HEK293 (cell line): ENCODE measurements at regions not wholly inside any gene's neighbourhood (a gene's known extent, or its start where the extent isn't known, plus 50 kb on each side); places are given as distances from the start of the nearest gene placed in this dataset.
"Not testable (repeated sequence)": the region's sequence is repeated elsewhere in the genome, so short reads cannot be mapped to it uniquely, and the experiment has no call there.

Experiments
- CTCF ChIA-PET: fragments of 350-600 bp; formaldehyde crosslinking; extraction: SDS; loops from one replicate; lab custom pipeline; 2021; ENCODE audit warnings: antibody characterized with exemption; lab: Yijun Ruan, JAX
- POLR2A ChIA-PET: fragments of 300-600 bp; formaldehyde crosslinking; extraction: SDS; loops from one replicate; lab custom pipeline; 2020; ENCODE audit warnings: antibody characterized with exemption, inconsistent platforms; lab: Yijun Ruan, JAX
- H3K27ac ChIP-seq: fragments of 200-500 bp; sonication (Bioruptor generic); 2 replicates; pipeline ENCODE4 v1.5.1; 2014; ENCODE audit warnings: low read depth, low read length, control low read depth, inconsistent platforms; ENCODE audit errors: extremely low read depth
- H3K36me3 ChIP-seq, 2 experiments: fragments of 200-500 bp in 1 of 2; sonication (Bioruptor generic) in 1 of 2; 1 replicate in 1 of 2; 2 replicates in 1 of 2; pipeline ENCODE4 v1.5.1; 2014 to 2017; ENCODE audit warnings: inconsistent platforms in 2 of 2, low read length in 2 of 2; ENCODE audit not compliant: control insufficient read depth in 2 of 2, insufficient read depth in 1 of 2
- H3K4me1 ChIP-seq: fragments of 200-500 bp; sonication (Bioruptor generic); 2 replicates; pipeline ENCODE4 v1.5.1; 2014; ENCODE audit warnings: mild to moderate bottlenecking, low read length, inconsistent platforms; ENCODE audit not compliant: control insufficient read depth, insufficient read depth
- H3K4me3 ChIP-seq: 2 replicates; pipeline ENCODE4 v1.5.1; 2011; ENCODE audit warnings: low read depth, mild to moderate bottlenecking, control low read depth, low read length, moderate library complexity
- H3K9me3 ChIP-seq: fragments of 200-500 bp; sonication (Bioruptor generic); 2 replicates; pipeline ENCODE4 v1.5.1; 2014; ENCODE audit warnings: low read depth, low read length, inconsistent platforms; ENCODE audit not compliant: control insufficient read depth, insufficient read depth
- KLF17 ChIP-seq: fragments of 450-650 bp; formaldehyde crosslinking; IDR thresholded peaks from 2 replicates; pipeline ENCODE4 v1.5.1; 2016; ENCODE audit warnings: missing biosample characterization, missing genetic modification characterization
- KLF8 ChIP-seq: fragments of 450-650 bp; formaldehyde crosslinking; IDR thresholded peaks from 2 replicates; pipeline ENCODE4 v1.5.1; 2016; ENCODE audit warnings: missing biosample characterization, missing genetic modification characterization
- RBAK ChIP-seq: fragments of 450-650 bp; formaldehyde crosslinking; IDR thresholded peaks from 2 replicates; pipeline ENCODE4 v1.5.1; 2016; ENCODE audit warnings: missing biosample characterization, missing genetic modification characterization
- YY2 ChIP-seq: fragments of 450-650 bp; formaldehyde crosslinking; IDR thresholded peaks from 2 replicates; pipeline ENCODE4 v1.5.1; 2016; ENCODE audit warnings: missing biosample characterization, missing genetic modification characterization
- ZBTB11 ChIP-seq: fragments of 450-650 bp; formaldehyde crosslinking; conservative IDR thresholded peaks from 2 replicates; pipeline ENCODE4 v1.5.1; 2016; ENCODE audit warnings: low read depth, missing biosample characterization, missing genetic modification characterization
- ZBTB17 ChIP-seq: fragments of 450-650 bp; formaldehyde crosslinking; IDR thresholded peaks from 2 replicates; pipeline ENCODE4 v1.5.1; 2016; ENCODE audit warnings: missing biosample characterization, missing genetic modification characterization
- ZBTB21 ChIP-seq: fragments of 450-650 bp; formaldehyde crosslinking; IDR thresholded peaks from 2 replicates; pipeline ENCODE4 v1.5.1; 2017; ENCODE audit warnings: missing biosample characterization, missing genetic modification characterization
- ZNF16 ChIP-seq: fragments of 450-650 bp; formaldehyde crosslinking; IDR thresholded peaks from 2 replicates; pipeline ENCODE4 v1.5.1; 2016; ENCODE audit warnings: low read depth, missing biosample characterization, missing genetic modification characterization
- ZNF280C ChIP-seq: fragments of 450-650 bp; formaldehyde crosslinking; IDR thresholded peaks from 2 replicates; pipeline ENCODE4 v1.5.1; 2016; ENCODE audit warnings: missing biosample characterization, missing genetic modification characterization
- ZNF311 ChIP-seq: fragments of 450-650 bp; formaldehyde crosslinking; IDR thresholded peaks from 2 replicates; pipeline ENCODE4 v1.5.1; 2017; ENCODE audit warnings: missing biosample characterization, missing genetic modification characterization, borderline replicate concordance
- ZNF48 ChIP-seq: fragments of 450-650 bp; formaldehyde crosslinking; IDR thresholded peaks from 2 replicates; pipeline ENCODE4 v1.5.1; 2016; ENCODE audit warnings: missing biosample characterization, missing genetic modification characterization
- ZNF544 ChIP-seq: fragments of 450-650 bp; formaldehyde crosslinking; IDR thresholded peaks from 2 replicates; pipeline ENCODE4 v1.5.0; 2017; ENCODE audit warnings: missing biosample characterization, missing genetic modification characterization
- ZNF560 ChIP-seq: fragments of 450-650 bp; formaldehyde crosslinking; IDR thresholded peaks from 2 replicates; pipeline ENCODE4 v1.5.1; 2017; ENCODE audit warnings: missing biosample characterization, missing genetic modification characterization, borderline replicate concordance
- ZNF561 ChIP-seq: fragments of 450-650 bp; IDR thresholded peaks from 2 replicates; pipeline ENCODE4 v1.5.1; 2018; ENCODE audit warnings: missing biosample characterization, missing genetic modification characterization, borderline replicate concordance
- ZNF610 ChIP-seq: fragments of 450-650 bp; formaldehyde crosslinking; IDR thresholded peaks from 2 replicates; pipeline ENCODE4 v1.5.1; 2016; ENCODE audit warnings: missing biosample characterization, missing genetic modification characterization, borderline replicate concordance
- ZNF623 ChIP-seq: fragments of 450-650 bp; formaldehyde crosslinking; IDR thresholded peaks from 2 replicates; pipeline ENCODE4 v1.5.1; 2016; ENCODE audit warnings: missing biosample characterization, missing genetic modification characterization
- ZNF658 ChIP-seq: fragments of 450-650 bp; formaldehyde crosslinking; IDR thresholded peaks from 2 replicates; pipeline ENCODE4; 2016; ENCODE audit warnings: missing biosample characterization, missing genetic modification characterization
- ZNF76 ChIP-seq: fragments of 450-650 bp; formaldehyde crosslinking; IDR thresholded peaks from 2 replicates; pipeline ENCODE4; 2016; ENCODE audit warnings: low read depth, missing biosample characterization, missing genetic modification characterization, borderline replicate concordance
- ZNF830 ChIP-seq: fragments of 450-650 bp; IDR thresholded peaks from 2 replicates; pipeline ENCODE4 v1.5.0; 2018; ENCODE audit warnings: missing biosample characterization, missing genetic modification characterization, low read depth, mild to moderate bottlenecking, moderate library complexity
- ZNF837 ChIP-seq: fragments of 450-650 bp; formaldehyde crosslinking; IDR thresholded peaks from 2 replicates; pipeline ENCODE4 v1.5.1; 2016; ENCODE audit warnings: missing biosample characterization, missing genetic modification characterization
- ZSCAN16 ChIP-seq: fragments of 450-650 bp; formaldehyde crosslinking; IDR thresholded peaks from 2 replicates; pipeline ENCODE4 v1.5.1; 2016; ENCODE audit warnings: missing biosample characterization, missing genetic modification characterization
- TF ChIP-seq, protein P1 (sequence below): fragments of 450-650 bp; formaldehyde crosslinking; conservative IDR thresholded peaks from 2 replicates; pipeline ENCODE4 v1.5.1; 2016; ENCODE audit warnings: low read depth, missing biosample characterization, missing genetic modification characterization

GRCh38 chr3:166510382-166510781, 673.2 kb upstream of the BCHE start:
- CTCF ChIA-PET = no interaction called here
- H3K27ac ChIP-seq = no peak overlapping the region
- TF ChIP-seq ZNF280C (tag by site-specific recombination) (no peak), RBAK (tag by site-specific recombination) (no peak), ZNF560 (tag by site-specific recombination) (no peak), ZNF658 (tag by site-specific recombination) (no peak), ZNF48 (tag by site-specific recombination) (no peak), ZBTB17 (tag by site-specific recombination) (no peak), KLF17 (tag by site-specific recombination) (no peak), ZBTB21 (tag by site-specific recombination) (no peak), KLF8 (tag by site-specific recombination) (no peak)
- TF ChIP-seq, protein P1, sequence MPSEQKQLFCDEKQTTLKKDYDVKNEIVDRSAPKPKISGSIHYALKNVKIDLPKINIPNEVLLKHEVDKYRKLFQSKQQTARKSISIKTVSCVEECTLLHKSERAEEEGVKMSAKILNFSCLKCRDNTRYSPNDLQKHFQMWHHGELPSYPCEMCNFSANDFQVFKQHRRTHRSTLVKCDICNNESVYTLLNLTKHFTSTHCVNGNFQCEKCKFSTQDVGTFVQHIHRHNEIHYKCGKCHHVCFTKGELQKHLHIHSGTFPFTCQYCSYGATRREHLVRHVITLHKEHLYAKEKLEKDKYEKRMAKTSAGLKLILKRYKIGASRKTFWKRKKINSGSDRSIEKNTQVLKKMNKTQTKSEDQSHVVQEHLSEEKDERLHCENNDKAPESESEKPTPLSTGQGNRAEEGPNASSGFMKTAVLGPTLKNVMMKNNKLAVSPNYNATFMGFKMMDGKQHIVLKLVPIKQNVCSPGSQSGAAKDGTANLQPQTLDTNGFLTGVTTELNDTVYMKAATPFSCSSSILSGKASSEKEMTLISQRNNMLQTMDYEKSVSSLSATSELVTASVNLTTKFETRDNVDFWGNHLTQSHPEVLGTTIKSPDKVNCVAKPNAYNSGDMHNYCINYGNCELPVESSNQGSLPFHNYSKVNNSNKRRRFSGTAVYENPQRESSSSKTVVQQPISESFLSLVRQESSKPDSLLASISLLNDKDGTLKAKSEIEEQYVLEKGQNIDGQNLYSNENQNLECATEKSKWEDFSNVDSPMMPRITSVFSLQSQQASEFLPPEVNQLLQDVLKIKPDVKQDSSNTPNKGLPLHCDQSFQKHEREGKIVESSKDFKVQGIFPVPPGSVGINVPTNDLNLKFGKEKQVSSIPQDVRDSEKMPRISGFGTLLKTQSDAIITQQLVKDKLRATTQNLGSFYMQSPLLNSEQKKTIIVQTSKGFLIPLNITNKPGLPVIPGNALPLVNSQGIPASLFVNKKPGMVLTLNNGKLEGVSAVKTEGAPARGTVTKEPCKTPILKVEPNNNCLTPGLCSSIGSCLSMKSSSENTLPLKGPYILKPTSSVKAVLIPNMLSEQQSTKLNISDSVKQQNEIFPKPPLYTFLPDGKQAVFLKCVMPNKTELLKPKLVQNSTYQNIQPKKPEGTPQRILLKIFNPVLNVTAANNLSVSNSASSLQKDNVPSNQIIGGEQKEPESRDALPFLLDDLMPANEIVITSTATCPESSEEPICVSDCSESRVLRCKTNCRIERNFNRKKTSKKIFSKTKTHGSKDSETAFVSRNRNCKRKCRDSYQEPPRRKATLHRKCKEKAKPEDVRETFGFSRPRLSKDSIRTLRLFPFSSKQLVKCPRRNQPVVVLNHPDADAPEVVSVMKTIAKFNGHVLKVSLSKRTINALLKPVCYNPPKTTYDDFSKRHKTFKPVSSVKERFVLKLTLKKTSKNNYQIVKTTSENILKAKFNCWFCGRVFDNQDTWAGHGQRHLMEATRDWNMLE (tag by site-specific recombination) = no peak
- TF ChIP-seq, all 188 proteins: peak for 0
- no peak overlapping the region for H3K4me3 ChIP-seq
- H3K9me3 ChIP-seq = no peaks in the 10 kb centered on the region
- no peaks in the 10 kb centered on the region for H3K36me3 ChIP-seq
- H3K4me1 ChIP-seq = no peaks in the 10 kb centered on the region
- POLR2A ChIA-PET = no interaction called here

DNA sequence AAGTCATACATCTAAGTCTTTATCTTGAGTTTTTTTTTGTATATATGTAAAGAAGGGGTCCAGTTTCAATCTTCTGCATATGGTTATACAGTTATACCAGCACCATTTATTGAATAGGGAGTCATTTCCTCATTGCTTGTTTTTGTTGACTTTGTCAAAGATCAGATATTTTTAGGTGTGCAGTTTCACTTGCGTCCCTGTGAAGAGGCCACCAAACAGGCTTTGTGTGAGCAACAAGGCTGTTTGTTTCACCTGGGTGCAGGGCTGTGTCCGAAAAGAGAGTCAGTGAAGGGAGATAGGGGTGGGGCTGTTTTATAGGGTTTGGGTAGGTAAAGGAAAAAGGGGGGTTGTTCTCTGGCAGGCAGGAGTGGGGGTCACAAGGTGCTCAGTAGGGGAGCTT, 663.2 kb upstream of the BCHE start:
- POLR2A ChIA-PET, H3K27ac ChIP-seq, H3K36me3 ChIP-seq, H3K4me3 ChIP-seq, CTCF ChIA-PET, H3K9me3 ChIP-seq, H3K4me1 ChIP-seq: not testable (repeated sequence)

- no peak overlapping the region for H3K27ac ChIP-seq
- no peak for TF ChIP-seq ZNF623 (tag by site-specific recombination)
- TF ChIP-seq ZBTB11 (tag by site-specific recombination) = no peak
- TF ChIP-seq YY2 (tag by site-specific recombination) = no peak
- no peak for TF ChIP-seq ZNF837 (tag by site-specific recombination)
- TF ChIP-seq ZNF610 = no peak
- TF ChIP-seq ZNF16 = no peak
- no peak for TF ChIP-seq ZNF76 (tag by site-specific recombination)
- no peak for TF ChIP-seq ZNF561 (tag by site-specific recombination)
- TF ChIP-seq ZNF830 (tag by site-specific recombination) = no peak
- no peak for TF ChIP-seq ZSCAN16
- TF ChIP-seq ZNF544 (tag by site-specific recombination) = no peak
- TF ChIP-seq ZNF311 (tag by site-specific recombination) = no peak
- H3K9me3 ChIP-seq = no peaks in the 10 kb centered on the region
- no peaks in the 10 kb centered on the region for H3K36me3 ChIP-seq
- no peaks in the 10 kb centered on the region for H3K4me1 ChIP-seq
- H3K4me3 ChIP-seq = no peak overlapping the region
- CTCF ChIA-PET = no interaction called here
- POLR2A ChIA-PET = no interaction called here
Observed at GRCh38 chr3:166499636-166500035, 662.4 kb upstream of the BCHE start.
